NCI-H2081 treated with DMSO at 0.1 percent for 48 hours (cell line): ENCODE measurements at regions not wholly inside any gene's neighbourhood (a gene's known extent, or its start where the extent isn't known, plus 50 kb on each side); places are given as distances from the start of the nearest gene placed in this dataset.
A peak's percentile ranks its signal among the peaks of the same experiment; 100 is the strongest.

Source experiments
- DNase-seq: peaks from one replicate; lab custom pipeline; 2025; lab: John Stamatoyannopoulos, UW

GRCh38 chr15:47997195-47998080 is 123.4 kb upstream of the SLC24A5 start:
- DNase-seq, result no peak

GRCh38 chr15:47998619-47999019 is 122.2 kb upstream of the SLC24A5 start:
- DNase-seq, result no peak

- DNase-seq, result no peak
Measured at GRCh38 chr15:48001393-48002039, 119.3 kb upstream of the SLC24A5 start.

GRCh38 chr15:48002767-48003166 is 118.0 kb upstream of the SLC24A5 start:
- DNase-seq, result peak; percentile 21

GRCh38 chr15:48003441-48003840 is 117.3 kb upstream of the SLC24A5 start:
- no peak for DNase-seq

- DNase-seq, result no peak
Measured at GRCh38 chr15:48005077-48005476, 115.7 kb upstream of the SLC24A5 start.

- no peak for DNase-seq
Measured at GRCh38 chr15:48006031-48006511, 114.7 kb upstream of the SLC24A5 start.

GRCh38 chr15:48010316-48010715 is 110.5 kb upstream of the SLC24A5 start:
- no peak for DNase-seq

- DNase-seq, result no peak
Measured at GRCh38 chr15:48012191-48012590, 108.6 kb upstream of the SLC24A5 start.

GRCh38 chr15:48016865-48017264 is 103.9 kb upstream of the SLC24A5 start:
- no peak for DNase-seq

- no peak for DNase-seq
Measured at GRCh38 chr15:48017747-48018146, 103.0 kb upstream of the SLC24A5 start.

GRCh38 chr15:48020166-48020565 is 100.6 kb upstream of the SLC24A5 start:
- DNase-seq, result no peak

GRCh38 chr15:48021336-48022086 is 99.3 kb upstream of the SLC24A5 start:
- peak; percentile 65 for DNase-seq

GRCh38 chr15:48025118-48025517 is 95.7 kb upstream of the SLC24A5 start:
- no peak for DNase-seq

- DNase-seq, result no peak
Measured at GRCh38 chr15:48028712-48029111, 92.1 kb upstream of the SLC24A5 start.

GRCh38 chr15:48029642-48030041 is 91.1 kb upstream of the SLC24A5 start:
- DNase-seq, result no peak

- no peak for DNase-seq
Measured at GRCh38 chr15:48031466-48031865, 89.3 kb upstream of the SLC24A5 start.

GRCh38 chr15:48031973-48032372 is 88.8 kb upstream of the SLC24A5 start:
- DNase-seq, result no peak

- DNase-seq, result no peak
Measured at GRCh38 chr15:48032911-48033310, 87.9 kb upstream of the SLC24A5 start.

GRCh38 chr15:48038221-48038620 is 82.6 kb upstream of the SLC24A5 start:
- DNase-seq, result no peak

GRCh38 chr15:48040166-48040817 is 80.5 kb upstream of the SLC24A5 start:
- no peak for DNase-seq

GRCh38 chr15:48041454-48041853 is 79.3 kb upstream of the SLC24A5 start:
- no peak for DNase-seq
